ENCODE measurements at regions not wholly inside any gene's neighbourhood (a gene's known extent, or its start where the extent isn't known, plus 50 kb on each side); places are given as distances from the start of the nearest gene placed in this dataset.
"Not testable (repeated sequence)": the region's sequence is repeated elsewhere in the genome, so short reads cannot be mapped to it uniquely, and the experiment has no call there.

DNA sequence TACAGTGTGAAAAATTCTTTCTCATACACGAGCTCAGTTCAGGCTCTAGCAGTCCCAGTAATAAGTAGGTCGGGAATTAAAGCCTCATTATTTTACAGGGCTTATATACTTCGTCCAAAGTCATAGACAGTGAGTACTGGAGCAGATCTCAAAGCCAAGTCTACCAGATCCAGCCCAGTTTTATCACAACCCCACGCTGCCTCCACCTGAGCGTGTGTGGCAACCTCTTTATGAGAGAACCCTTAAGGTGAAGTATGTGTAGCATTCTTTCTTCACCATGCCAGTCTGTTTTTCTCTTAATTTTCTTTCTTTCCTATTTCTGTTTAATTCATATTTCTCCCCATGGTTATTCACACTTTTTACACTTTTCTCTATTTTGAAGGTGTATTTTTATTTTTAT lies 574.6 kb upstream of the ARPP21 start:
- no peak for DNase-seq

DNA sequence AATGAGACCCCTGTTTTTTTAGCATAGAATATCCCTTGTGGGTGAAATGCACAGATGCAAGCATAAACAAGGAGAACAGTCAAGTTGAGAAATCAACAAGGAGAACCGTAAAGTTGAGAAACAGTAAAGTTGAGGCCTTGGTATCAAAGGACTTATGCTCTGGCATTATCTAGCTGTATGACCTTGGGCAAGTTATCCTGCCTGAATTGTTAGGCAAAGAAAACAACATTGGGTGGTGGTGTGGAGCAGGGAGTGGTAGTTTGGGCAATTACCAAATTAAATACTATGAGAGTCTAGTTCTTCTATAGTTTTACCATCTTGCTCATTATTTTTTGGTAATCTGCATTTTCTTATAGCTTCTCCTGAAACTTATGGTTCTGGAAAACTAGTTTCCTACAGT lies 573.4 kb upstream of the ARPP21 start:
- DNase-seq: no peak

DNA sequence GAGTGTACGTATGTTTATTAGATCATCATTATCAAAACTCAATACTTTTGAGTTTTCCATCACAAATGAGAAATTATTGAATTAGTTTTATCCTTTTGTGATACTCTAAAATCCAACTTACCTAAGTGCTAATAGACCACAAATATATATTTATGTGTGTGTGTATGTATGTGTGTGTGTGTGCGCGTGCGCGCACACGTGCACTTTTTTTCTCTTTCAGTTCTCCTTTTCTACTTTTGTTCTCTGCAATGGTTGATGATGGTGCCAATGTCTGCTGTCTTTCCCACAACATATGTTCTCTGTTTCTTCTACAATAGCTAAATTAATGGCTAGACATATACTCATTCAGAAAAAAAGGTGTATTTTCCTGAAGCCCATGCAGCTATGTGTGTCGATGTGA lies 571.6 kb upstream of the ARPP21 start:
- no peak for DNase-seq

DNA sequence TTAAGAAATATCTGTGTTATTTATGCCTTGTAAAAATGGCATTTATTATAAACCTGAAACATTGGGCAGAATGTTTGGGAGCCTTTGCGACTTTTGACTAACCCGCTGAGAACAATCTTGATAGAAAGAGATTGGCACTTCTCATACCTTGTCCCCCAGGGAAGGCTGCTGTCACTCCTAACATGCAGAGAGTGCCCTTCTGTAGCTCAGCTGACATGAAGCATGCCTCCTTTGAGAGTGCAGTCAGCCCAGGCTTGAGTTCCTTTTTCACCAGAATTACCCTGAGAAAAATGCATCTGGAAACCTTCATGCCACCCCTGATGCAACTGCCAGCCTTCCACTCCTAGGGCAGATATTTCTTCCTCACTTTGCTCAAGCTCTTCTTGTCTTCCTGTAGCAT lies 569.2 kb upstream of the ARPP21 start:
- no peak for DNase-seq

DNA sequence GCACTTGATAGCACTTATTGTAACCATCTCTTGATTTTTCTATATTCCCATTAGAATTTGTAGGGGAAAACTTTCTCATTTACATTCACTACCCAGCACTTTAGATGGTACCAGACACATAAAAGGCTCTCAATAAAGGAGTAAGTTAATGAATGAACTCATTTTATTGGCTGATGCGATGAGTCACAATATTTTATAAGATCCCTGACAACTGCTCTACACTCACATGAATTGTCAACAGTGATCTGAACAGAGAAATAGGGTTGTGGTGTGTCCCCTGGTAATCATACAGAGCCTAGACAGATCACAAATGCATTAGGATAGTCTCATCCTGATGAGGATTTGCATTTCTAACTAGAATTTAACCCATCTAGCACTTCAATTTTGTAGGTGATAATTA lies 567.6 kb upstream of the ARPP21 start:
- no peak for DNase-seq

DNA sequence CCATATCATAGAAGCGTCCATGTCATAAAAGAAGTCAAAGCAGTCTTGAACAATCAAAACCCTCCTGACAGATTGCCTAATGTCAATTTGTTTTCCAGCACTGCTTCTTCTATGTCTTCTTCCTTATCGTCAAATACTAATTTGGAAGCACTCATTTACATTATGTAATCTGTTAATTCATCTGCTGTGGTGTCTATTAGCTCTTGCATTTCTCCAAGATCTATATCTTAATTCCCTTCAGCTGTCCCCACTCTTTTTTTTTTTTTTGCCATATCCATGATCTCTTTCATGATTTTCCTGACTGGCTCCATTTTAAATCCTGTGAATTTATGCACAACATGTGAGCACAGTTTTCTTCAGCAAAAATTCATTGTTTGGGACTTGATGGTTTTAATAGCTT lies 560.5 kb upstream of the ARPP21 start:
- DNase-seq: no peak

DNA sequence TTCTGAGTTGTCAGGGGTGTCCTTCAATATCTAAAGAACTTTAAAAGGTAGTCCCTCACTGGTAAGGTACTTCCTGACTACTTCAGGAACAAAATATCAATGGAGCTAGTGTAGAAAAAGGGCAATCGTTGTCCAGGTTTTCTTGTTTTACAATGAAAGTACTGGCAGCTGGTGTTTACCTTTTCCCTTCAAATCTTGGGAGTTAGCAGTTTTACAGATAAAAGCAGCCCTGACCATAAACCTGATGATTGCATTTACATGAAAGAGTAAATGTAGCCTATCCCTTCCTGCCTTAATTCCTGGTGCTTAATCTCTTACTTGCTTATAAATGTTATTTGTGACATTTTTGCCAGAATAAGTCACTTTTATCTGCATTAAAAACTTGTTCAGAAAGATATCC lies 559.9 kb upstream of the ARPP21 start:
- DNase-seq: no peak

DNA sequence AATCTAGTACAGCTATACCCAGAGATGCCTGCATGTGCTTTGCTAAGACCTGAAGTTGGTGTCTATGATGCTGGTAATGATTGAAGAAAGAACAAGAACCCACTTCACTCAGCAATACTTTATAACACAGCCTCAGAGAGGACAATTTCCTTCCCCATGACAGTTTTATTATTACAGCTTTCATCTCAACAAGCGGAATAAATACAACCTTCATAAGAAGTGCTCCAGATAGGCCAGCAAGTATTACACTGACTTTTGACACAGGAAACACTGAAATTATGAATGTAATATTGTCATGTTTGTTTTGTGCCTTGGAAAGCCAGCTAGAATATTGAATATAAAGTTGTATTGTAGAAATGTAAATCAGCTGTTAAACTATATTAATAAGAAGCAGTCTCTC lies 557.4 kb upstream of the ARPP21 start:
- DNase-seq: no peak

DNA sequence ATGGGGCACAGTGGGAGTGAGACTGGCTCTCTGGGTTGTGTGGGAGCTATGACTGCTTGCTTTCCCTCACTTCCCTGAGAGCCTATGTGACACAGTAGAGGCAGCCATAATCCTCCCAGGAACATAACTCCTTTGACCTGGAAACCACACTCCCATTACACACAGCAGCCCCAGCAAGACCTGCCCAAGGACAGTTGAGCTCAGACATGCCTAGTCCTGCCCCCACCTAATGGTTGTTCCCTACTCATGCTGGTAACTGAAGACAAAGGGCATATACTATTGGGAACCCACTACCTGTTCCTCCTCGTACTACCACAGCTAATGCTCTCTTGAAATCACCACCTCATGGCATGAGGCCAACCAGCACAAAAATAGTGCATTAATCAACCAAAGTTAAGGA lies 550.4 kb upstream of the ARPP21 start:
- DNase-seq: no peak

DNA sequence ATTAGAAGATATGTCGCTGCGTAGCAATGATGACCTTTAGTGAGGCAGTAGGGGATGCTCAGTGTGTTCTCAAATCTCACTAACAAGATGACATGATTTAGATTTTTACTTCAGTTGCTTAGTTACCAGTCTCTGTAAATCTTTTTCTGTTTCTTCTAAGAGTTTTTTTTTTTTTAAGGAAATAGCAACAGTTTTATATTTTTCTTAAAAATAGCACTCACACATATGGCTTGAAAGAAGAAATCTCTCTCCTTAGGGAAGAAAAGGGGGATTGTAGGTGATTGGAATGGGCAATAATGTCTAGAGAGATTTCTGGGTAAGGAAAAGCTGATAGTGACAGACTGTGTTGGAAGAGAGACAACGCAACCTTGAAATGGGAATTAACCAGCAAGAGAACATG lies 524.6 kb upstream of the ARPP21 start:
- DNase-seq: no peak

DNA sequence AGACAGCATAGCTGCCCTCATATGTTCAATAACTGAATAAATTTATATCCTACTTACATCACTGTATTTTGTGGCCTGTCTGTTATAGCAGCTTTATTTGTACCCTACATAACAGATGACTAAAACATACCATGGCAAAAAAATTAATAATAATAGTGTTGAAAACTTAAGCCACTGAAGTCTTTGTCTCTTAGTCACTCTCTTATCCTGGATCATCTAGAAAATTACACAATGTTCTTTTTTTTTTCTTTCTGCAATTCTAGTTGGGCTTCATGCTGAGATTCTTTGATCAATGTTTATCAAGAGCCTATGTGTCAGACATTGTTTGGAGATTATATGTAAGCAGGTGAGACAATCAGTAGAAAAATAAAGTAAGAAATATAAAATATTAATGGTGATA lies 519.3 kb upstream of the ARPP21 start:
- no peak for DNase-seq

DNA sequence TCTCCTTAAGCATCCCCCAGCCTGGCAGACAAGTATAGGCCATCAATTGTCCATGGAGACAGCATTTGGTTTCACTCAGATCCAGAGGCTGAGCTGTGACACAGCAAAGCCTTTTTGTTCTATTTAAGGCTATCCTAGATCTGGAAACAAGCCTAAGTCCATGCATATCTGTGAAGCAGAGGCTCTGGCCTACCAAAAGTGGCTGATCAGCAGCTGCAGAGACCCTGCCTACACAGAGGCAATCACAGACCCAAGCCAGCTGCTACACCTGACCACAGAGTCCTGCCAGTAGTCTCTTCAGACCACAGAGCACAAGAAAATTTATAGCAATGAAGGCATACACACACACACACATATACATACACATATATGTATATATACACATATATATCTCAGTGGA lies 501.7 kb upstream of the ARPP21 start:
- DNase-seq: no peak

DNA sequence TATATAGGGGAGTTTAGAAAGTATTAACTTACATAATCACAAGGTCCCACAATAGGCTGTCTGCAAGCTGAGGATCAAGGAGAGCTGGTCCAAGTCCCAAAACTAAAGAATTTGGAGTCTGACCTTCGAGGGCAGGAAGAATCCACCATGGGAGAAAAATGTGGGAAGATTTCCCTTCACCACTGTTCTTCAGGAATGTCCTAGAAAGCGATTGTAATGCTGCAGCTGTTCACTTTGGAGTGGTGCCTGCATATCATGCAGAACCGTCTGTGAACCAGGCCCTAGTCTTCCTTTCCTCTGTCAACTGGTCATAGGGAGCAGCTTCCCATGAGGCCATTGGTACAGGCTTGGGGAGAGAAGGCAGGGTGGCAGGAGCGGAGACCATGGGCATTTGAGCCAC lies 497.9 kb upstream of the ARPP21 start:
- DNase-seq: no peak

DNA sequence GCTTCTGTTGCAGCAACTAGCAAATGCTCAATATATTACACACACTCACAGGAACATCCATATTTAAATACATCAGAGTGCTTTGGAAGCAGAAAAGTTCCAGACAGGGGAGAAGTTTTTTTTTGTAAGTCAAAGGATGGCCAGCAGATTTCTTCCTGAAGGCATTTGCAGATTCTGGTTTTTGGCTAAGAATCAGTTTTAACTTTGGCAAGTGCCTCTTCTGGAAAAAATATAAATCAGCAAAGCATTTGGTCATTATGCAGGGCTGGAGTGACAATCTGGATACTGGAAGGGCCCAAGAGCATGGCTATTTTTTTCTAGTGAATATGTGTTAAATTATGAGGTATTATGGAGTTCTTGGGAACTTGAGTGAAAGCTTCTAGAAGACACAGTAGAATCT lies 495.3 kb upstream of the ARPP21 start:
- no peak for DNase-seq

DNA sequence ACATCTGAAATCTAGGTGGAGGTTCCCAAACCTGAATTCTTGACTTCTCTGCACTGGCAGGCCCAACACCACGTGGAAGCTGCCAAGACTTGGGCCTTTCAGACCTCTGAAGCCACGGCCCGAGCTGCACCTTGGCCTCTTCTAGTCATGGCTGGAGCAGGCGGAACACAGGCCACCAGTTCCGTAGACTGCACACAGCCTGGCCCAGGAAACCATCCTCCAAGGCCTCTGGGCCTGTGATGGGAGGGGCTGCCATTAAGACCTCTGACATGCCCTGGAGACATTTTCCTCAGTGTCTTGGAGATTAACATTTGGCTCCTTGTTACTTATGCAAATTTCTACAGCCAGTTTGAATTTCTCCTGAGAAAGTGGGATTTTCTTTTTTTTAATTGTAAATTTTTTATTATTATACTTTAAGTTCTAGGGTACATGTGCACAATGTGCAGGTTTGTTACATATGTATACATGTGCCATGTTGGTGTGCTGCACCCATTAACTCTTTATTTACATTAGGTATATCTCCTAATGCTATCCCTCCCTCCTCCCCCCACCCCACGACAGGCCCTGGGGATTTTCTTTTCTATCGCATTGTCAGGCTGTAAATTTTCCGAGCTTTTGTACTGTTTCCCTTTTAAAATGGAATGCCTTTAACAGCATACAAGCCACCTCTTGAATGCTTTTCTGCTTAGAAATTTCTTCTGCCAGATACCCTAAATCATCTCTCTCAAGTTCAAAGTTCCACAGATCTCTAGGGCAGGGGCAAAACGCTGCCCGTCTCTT lies 492.9 kb upstream of the ARPP21 start:
- DNase-seq: not testable (repeated sequence)

DNA sequence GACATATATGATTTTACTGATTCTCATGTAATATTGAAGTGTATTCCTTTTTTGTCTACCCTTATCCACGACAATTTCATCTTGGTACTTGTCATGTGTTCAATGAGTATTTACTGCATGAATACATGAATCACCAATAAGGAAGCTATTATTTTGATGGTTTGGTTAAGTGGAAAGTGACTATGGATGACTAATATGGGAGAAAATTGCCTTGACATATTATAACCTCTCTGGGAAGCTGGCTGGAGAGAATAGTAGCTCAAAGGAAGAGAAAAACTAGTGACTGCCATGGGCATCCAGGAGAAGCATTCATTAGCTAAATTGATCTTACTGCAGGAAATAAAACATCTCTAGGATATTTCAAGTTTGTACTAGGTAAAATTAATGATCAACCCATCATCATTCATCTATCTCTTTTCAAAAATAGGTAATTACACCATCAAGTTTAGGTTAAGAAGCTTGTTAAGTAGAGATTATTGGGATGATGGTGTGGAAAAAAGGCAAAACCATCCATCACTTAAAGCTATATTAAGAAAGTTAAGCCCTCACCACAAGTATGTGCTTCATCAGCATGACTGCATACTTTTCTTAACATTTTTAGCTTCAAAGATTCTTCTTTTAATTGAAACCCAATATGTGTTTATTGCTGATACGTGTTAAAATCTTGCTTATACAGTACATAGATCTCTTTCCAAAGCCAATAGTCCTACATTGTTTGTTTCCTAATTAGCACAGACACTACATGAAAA lies 455.2 kb upstream of the ARPP21 start:
- DNase-seq: no peak

DNA sequence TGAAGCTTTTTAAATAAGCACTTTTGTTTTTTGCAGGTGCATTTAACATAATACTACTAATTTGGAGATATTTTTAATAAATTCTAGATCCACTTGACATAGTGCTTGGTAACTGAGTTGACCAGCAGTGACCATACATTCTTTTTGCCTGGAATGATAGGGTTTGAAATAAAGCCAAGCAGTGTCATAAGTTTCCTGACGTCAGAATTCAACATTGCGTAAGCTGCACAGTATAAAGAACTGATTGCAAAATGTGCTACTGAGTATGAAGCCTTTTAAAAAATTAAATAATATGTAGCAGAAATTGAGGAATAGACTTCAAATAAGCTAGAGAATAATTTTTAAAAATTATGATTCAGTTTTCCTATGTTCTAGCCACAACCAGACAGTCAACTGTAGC lies 454.6 kb upstream of the ARPP21 start:
- peak; percentile 15 for DNase-seq

DNA sequence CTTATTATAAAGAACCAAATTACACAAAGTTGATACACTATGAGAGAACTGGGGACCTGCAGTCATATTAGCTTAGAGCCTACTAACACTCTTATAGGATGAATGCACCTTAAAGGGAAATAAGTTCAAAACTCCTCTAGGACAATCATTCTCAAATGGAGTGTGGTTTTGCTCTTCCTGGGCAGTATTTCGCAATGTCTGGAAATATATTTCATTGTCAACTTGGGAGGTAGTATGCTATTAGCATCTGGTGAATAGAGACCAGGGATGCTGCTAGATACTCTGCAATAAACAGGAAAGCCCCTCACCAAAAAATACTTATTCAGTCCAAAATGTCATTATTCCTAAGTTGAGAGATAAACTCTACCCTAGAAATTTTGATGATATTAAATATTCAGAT lies 451.4 kb upstream of the ARPP21 start:
- DNase-seq: no peak

DNA sequence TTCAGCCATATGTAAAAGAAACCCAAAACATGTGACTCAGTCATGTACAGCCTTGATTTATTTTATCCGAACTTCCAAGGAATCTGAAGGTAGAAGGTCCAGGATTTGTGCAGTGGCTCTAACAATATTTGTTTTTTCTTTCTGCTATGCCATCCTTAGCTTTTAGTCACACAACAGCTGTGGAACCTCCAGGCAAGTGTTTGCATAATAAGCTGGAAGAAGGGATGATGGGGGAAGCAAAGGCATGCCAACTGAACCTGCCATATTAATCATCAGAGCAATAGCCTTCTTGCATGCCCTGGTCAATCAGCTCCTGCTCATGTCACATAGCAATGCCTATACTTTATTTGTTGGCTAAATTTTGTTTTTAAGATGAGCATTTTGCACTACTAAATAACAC lies 444.7 kb upstream of the ARPP21 start:
- no peak for DNase-seq

DNA sequence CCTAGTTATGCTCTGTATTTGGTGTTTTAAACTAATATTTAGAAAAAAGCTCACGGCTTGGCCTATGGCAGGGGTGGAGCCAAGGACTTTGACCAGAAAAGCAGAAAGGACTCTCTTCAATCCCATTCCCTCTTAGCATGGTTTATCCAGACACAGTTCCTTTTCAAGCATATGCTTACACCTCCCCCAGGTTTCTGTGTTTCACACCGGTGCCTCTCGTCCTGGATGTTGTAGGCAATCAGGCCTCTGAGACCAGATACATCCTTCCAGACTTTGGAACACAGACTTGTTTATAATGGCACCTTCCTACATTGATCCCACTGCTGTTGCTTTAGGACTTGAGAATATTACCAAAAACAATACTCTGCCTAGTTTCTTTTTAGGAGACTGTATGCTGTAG lies 440.5 kb upstream of the ARPP21 start:
- DNase-seq: no peak

DNA sequence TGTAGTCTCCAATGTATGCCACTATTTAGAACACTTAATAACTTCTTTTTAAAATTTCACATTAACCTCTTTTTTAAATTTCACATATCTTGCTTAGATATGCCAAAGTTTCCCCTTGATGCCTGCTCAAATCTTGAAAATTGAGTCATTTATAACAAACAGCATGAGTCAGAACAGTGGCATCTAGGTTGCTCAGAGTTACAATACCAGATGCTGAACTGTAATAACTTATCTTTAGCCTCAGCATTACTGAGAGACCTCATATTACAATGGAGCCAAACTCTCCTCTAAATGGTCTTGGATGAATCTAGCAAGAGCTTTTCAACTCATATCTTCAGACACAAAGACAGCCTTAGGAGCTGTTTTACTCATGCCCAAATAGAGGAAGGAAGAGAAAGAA lies 439.3 kb upstream of the ARPP21 start:
- DNase-seq: peak; percentile 28

DNA sequence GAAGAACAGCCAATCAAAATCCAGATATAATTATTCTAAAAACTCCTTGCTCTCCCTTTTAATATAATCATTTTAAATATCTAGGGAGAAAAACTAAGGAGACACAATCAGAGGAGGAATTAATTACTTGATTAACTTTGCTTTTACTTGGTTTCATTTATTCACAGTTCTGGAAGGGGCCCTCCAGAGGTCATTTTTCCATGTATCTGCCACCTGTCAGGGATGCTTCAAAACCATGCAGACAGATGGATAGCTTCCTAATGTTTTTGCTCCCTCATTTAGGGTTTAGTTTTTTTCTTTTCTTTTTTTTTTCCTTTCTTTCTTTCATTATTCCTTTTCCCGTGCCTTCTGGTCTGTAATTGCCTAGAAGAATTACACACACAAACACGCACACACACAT lies 438.1 kb upstream of the ARPP21 start:
- no peak for DNase-seq

DNA sequence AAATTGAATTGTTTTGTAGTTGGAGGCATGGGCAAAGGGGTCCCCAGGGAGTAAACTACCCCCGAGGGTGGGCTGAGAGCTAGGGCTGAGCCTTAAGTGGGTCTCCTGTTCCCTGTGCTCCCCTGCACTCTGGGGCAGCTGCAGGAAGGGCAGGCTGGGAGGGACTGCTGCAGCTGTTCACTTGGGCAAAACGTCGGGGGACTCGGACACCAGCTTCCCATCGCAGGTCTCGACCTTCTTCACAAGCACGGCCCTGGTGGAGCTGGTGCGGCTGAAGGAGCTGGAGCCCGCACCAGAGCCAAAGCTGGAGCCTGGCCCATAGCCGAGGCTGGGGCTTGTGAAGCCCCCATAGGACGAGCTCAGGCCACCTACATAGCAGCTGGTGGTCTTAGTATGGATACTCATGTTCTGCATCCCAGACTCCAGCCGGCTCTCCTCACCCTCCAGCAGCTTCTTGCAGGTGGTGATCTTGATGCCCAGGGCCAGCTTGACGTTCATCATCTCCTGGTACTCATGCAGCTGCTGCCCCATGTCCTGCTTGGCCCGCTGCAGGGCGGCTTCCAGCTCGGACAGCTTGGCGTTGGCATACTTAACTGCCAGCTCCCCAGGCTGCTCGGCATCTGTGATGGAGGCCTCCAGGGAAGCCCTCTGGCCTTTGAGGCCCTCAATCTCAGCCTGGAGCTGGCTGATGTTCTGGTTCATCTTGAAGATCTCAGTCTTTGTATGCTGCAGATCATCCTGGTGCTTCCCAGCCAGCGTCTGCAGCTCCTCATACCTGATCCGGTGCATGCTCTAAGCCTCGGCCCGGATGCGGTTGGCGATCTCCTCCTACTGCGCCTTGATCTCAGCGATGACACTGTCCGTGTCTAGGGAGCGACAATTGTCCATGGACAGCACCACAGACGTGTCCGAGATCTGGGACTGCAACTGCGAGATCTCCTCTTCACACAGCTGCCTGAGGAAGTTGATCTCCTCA lies 423.5 kb upstream of the ARPP21 start:
- DNase-seq: no peak
